ENCODE measurements at regions not wholly inside any gene's neighbourhood (a gene's known extent, or its start where the extent isn't known, plus 50 kb on each side); places are given as distances from the start of the nearest gene placed in this dataset.
"Not testable (repeated sequence)": the region's sequence is repeated elsewhere in the genome, so short reads cannot be mapped to it uniquely, and the experiment has no call there.

DNA sequence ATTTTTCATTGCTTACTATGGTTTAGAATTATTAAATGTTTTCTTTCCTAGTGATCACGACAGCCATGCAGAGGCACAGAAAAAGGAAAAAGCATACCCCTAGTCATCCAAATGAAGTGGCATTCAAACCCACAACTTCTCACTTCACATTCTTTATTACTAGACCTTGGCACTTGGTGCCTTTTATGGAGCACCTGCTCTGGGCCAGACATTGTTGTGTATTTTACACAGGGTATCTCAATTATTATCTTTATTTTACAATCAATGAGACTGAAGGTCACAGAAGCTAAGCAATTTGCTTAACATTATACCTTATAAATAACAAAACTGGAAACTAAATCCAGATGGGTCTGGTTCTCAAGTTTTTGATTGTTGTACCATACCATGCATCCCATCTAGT is 235.3 kb downstream of the LRATD1 start:
- Mint-ChIP-seq H3K9me3 (peaks cover 2 to 6% of the 10 kb centered on the region in 2 donors), H3K4me3 (no peak overlapping the region), H3K27me3 (ENCODE audit: low read depth) (no peaks in the 10 kb centered on the region), H3K27ac (no peak overlapping the region), H3K4me1 (ENCODE audit: low read depth) (no peaks in the 10 kb centered on the region), H3K36me3 (ENCODE audit: insufficient read depth in 2 of 2) (peaks cover 0 to 2% of the 10 kb centered on the region in 2 donors)
- ATAC-seq (replicated peaks in 1 of 2), result no peak
- DNase-seq, result no peak

DNA sequence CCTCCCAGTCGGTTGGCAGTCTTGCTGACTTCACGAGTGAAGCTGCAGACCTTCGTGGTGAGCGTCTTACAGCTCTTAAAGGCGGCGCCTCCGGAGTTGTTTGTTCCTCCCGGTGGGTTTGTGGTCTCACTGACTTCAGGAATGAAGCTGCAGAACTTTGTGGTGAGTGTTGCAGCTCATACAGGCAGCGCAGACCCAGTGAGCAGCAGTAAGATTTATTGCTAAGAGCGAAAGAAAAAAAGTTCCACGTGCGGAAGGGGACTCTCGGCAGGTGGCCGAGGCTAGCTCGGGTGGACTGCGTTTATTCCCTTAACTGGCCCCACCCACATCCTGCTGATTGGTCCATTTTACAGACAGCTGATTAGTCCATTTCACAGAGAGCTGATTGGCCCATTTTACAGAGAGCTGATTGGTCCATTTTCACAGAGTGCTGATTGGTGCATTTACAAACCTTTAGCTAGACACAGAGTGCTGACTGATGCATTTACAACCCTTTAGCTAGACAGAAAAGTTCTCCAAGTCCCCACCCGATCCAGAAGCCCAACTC is 240.3 kb downstream of the LRATD1 start:
- no peak overlapping the region for H3K4me3 Mint-ChIP-seq
- H3K27ac Mint-ChIP-seq, result no peak overlapping the region
- peaks cover 2 to 6% of the 10 kb centered on the region in 2 donors for H3K9me3 Mint-ChIP-seq
- DNase-seq (peak in 1 of 2 donors; percentile 2), ATAC-seq (replicated peaks in 1 of 2) (peak; percentile 50 to 55)
- no peaks in the 10 kb centered on the region for H3K27me3 Mint-ChIP-seq (ENCODE audit: low read depth)
- peaks cover 0 to 2% of the 10 kb centered on the region in 2 donors for H3K36me3 Mint-ChIP-seq (ENCODE audit: insufficient read depth in 2 of 2)
- H3K4me1 Mint-ChIP-seq (ENCODE audit: low read depth), result no peaks in the 10 kb centered on the region

- no peaks in the 10 kb centered on the region for H3K27me3 Mint-ChIP-seq (ENCODE audit: low read depth)
- DNase-seq, result no peak
- H3K27ac Mint-ChIP-seq, result no peak overlapping the region
- H3K4me3 Mint-ChIP-seq, result no peak overlapping the region
- no peaks in the 10 kb centered on the region for H3K4me1 Mint-ChIP-seq (ENCODE audit: low read depth)
- no peak for ATAC-seq (replicated peaks in 1 of 2)
- no peaks in the 10 kb centered on the region for H3K36me3 Mint-ChIP-seq (ENCODE audit: insufficient read depth in 2 of 2)
- no peaks in the 10 kb centered on the region for H3K9me3 Mint-ChIP-seq
Observed at GRCh38 chr2:14881651-14882327, 249.3 kb downstream of the LRATD1 start.

- H3K9me3 Mint-ChIP-seq, result no peaks in the 10 kb centered on the region
- H3K36me3 Mint-ChIP-seq (ENCODE audit: insufficient read depth in 2 of 2), result no peaks in the 10 kb centered on the region
- H3K4me1 Mint-ChIP-seq (ENCODE audit: low read depth), result no peaks in the 10 kb centered on the region
- H3K4me3 Mint-ChIP-seq, result no peak overlapping the region
- H3K27ac Mint-ChIP-seq, result no peak overlapping the region
- H3K27me3 Mint-ChIP-seq (ENCODE audit: low read depth), result no peaks in the 10 kb centered on the region
- DNase-seq, result no peak
- no peak for ATAC-seq (replicated peaks in 1 of 2)
Observed at GRCh38 chr2:14884651-14885050, 252.1 kb downstream of the LRATD1 start.

GRCh38 chr2:14891546-14891945 is 259.0 kb downstream of the LRATD1 start:
- Mint-ChIP-seq H3K4me1 (ENCODE audit: low read depth) (no peaks in the 10 kb centered on the region), H3K4me3 (no peak overlapping the region), H3K9me3 (no peaks in the 10 kb centered on the region), H3K27me3 (ENCODE audit: low read depth) (peaks cover 7% of the 10 kb centered on the region), H3K27ac (no peak overlapping the region), H3K36me3 (ENCODE audit: insufficient read depth in 2 of 2) (no peaks in the 10 kb centered on the region)
- DNase-seq, result no peak
- ATAC-seq (replicated peaks in 1 of 2), result no peak

DNA sequence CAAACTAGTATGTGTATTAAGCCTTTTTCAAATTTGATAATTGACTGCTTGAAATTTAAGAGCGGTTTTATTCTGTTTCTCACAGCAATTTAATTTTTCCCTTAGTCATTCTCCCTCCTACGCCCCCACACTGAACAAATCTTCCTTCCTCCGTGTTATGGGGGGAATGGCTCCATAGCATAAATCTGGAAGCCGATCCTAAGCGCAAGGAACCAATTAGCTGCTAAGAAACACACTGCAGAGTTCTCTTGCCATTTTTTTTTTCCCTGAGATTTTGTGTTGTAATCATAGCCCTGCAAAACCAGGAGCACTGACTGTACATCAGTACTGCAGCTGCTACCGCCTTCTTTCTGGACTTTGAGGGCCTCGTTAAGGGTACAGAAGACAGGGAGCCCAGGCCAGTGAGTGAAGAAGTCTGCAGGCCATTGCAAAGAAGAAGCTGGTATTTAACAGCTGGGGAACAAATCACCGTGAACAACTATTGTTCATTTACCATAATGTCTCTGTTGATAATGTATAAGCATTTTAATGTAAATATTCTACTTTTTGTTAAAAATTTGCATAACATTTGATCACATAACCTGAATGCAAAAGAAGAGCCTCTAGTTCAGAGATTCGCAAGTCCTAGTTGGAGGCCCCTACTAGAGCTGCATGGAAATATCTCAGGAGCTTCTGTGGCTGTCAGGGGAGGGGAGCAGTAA is 264.0 kb downstream of the LRATD1 start:
- H3K27me3 Mint-ChIP-seq (ENCODE audit: low read depth), result peaks cover 24% of the 10 kb centered on the region
- ATAC-seq (replicated peaks in 1 of 2) (no peak), DNase-seq (no peak)

GRCh38 chr2:14899621-14900414 is 267.3 kb downstream of the LRATD1 start:
- no peak overlapping the region for H3K4me3 Mint-ChIP-seq
- no peaks in the 10 kb centered on the region for H3K9me3 Mint-ChIP-seq
- no peak for DNase-seq
- peaks cover 4% of the 10 kb centered on the region for H3K4me1 Mint-ChIP-seq (ENCODE audit: low read depth)
- H3K27me3 Mint-ChIP-seq (ENCODE audit: low read depth), result peaks cover 25% of the 10 kb centered on the region
- no peak for ATAC-seq (replicated peaks in 1 of 2)
- no peak overlapping the region for H3K27ac Mint-ChIP-seq
- H3K36me3 Mint-ChIP-seq (ENCODE audit: insufficient read depth in 2 of 2), result no peaks in the 10 kb centered on the region

More for the DNA sequence above, 264.0 kb downstream of the LRATD1 start:
- no peak overlapping the region for H3K4me3 Mint-ChIP-seq
- H3K9me3 Mint-ChIP-seq, result no peaks in the 10 kb centered on the region
- H3K27ac Mint-ChIP-seq, result no peak overlapping the region
- H3K4me1 Mint-ChIP-seq (ENCODE audit: low read depth), result no peaks in the 10 kb centered on the region
- no peaks in the 10 kb centered on the region for H3K36me3 Mint-ChIP-seq (ENCODE audit: insufficient read depth in 2 of 2)

DNA sequence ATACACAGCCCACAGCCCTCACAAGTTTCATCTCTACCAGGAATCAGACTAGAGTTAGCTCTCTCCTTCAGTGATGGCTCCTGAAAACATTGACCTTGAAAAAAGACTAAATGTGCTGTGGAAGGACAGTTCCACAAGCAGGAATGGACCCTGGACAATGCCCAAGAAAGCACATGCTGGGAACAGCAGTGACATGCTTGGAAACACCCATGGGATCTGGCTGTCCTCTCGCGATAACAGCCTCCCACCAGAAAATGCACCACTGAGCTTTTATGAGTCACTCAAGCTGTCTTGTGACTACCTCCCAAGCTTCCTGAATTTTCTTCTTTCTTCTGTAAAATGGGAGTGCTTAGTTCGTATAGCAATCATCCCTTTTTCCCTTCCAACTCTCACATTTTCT is 269.2 kb downstream of the LRATD1 start:
- Mint-ChIP-seq H3K9me3 (no peaks in the 10 kb centered on the region), H3K4me1 (ENCODE audit: low read depth) (peaks cover 4% of the 10 kb centered on the region), H3K27me3 (ENCODE audit: low read depth) (peaks cover 25% of the 10 kb centered on the region), H3K4me3 (no peak overlapping the region), H3K27ac (no peak overlapping the region), H3K36me3 (ENCODE audit: insufficient read depth in 2 of 2) (no peaks in the 10 kb centered on the region)
- DNase-seq (no peak), ATAC-seq (replicated peaks in 1 of 2) (no peak)

GRCh38 chr2:14902953-14903352 is 270.4 kb downstream of the LRATD1 start:
- Mint-ChIP-seq H3K27me3 (ENCODE audit: low read depth) (peaks cover 25% of the 10 kb centered on the region), H3K4me3 (no peak overlapping the region), H3K27ac (no peak overlapping the region), H3K9me3 (no peaks in the 10 kb centered on the region), H3K36me3 (ENCODE audit: insufficient read depth in 2 of 2) (no peaks in the 10 kb centered on the region), H3K4me1 (ENCODE audit: low read depth) (peaks cover 4% of the 10 kb centered on the region)
- DNase-seq (no peak), ATAC-seq (replicated peaks in 1 of 2) (no peak)

GRCh38 chr2:14903709-14904374 is 271.3 kb downstream of the LRATD1 start:
- no peaks in the 10 kb centered on the region for H3K9me3 Mint-ChIP-seq
- peaks cover 4% of the 10 kb centered on the region for H3K4me1 Mint-ChIP-seq (ENCODE audit: low read depth)
- no peaks in the 10 kb centered on the region for H3K36me3 Mint-ChIP-seq (ENCODE audit: insufficient read depth in 2 of 2)
- peaks cover 19% of the 10 kb centered on the region for H3K27me3 Mint-ChIP-seq (ENCODE audit: low read depth)
- no peak overlapping the region for H3K27ac Mint-ChIP-seq
- DNase-seq, result peak; percentile 71 to 79
- ATAC-seq (replicated peaks in 1 of 2), result peak; percentile 89
- no peak overlapping the region for H3K4me3 Mint-ChIP-seq

DNA sequence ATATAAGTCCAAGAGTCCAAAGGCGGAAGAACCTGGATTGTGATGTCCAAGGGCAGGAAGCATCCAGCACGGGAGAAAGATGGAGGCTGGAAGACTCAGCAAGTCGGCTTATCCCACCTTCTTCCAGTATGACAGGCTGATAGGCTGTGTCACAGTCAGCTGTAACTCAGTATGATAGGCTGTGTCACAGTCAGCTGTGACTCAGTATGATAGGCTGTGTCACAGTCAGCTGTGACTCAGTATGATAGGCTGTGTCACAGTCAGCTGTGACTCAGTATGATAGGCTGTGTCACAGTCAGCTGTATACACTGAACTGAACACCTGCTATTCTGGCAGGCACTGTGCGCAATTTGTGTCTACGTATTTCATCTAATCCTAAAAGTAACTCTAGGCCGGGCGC is 271.9 kb downstream of the LRATD1 start:
- H3K4me1 Mint-ChIP-seq (ENCODE audit: low read depth), result not testable (repeated sequence)
- DNase-seq, result peak in 1 of 2 donors; percentile 2
- peak; percentile 73 to 76 for ATAC-seq (replicated peaks in 1 of 2)

GRCh38 chr2:14905571-14905970 is 273.1 kb downstream of the LRATD1 start:
- no peak for DNase-seq
- Mint-ChIP-seq H3K9me3 (no peaks in the 10 kb centered on the region), H3K27me3 (ENCODE audit: low read depth) (peaks cover 8% of the 10 kb centered on the region), H3K4me1 (ENCODE audit: low read depth) (peaks cover 4% of the 10 kb centered on the region), H3K27ac (no peak overlapping the region), H3K36me3 (ENCODE audit: insufficient read depth in 2 of 2) (no peaks in the 10 kb centered on the region), H3K4me3 (no peak overlapping the region)
- ATAC-seq (replicated peaks in 1 of 2), result no peak

More for the DNA sequence above, 271.9 kb downstream of the LRATD1 start:
- not testable (repeated sequence) for H3K4me3 Mint-ChIP-seq; H3K36me3 Mint-ChIP-seq (ENCODE audit: insufficient read depth in 2 of 2); H3K9me3 Mint-ChIP-seq; H3K27ac Mint-ChIP-seq
- peaks cover 18% of the 10 kb centered on the region for H3K27me3 Mint-ChIP-seq (ENCODE audit: low read depth)

All from activated T-cell treated with anti-CD3 and anti-CD28 coated beads, Interleukin-2, amount 50 U/mL, for 72 hours (primary cell).